HG03159 (cell line): ENCODE measurements at regions not wholly inside any gene's neighbourhood (a gene's known extent, or its start where the extent isn't known, plus 50 kb on each side); places are given as distances from the start of the nearest gene placed in this dataset.

ENCODE experiments used
- ATAC-seq: cut with Tn5 transposase; IDR thresholded peaks from one replicate; pipeline ENCODE4 v1.9.1; 2021; ENCODE audit warnings: mild to moderate bottlenecking, moderate library complexity; ENCODE audit not compliant: unreplicated experiment

- ATAC-seq = no peak
These were observed 441.0 kb downstream of the CDK5RAP2 start for GRCh38 chr9:120138955-120139354.

GRCh38 chr9:120137186-120137840, 442.7 kb downstream of the CDK5RAP2 start:
- ATAC-seq = no peak

DNA sequence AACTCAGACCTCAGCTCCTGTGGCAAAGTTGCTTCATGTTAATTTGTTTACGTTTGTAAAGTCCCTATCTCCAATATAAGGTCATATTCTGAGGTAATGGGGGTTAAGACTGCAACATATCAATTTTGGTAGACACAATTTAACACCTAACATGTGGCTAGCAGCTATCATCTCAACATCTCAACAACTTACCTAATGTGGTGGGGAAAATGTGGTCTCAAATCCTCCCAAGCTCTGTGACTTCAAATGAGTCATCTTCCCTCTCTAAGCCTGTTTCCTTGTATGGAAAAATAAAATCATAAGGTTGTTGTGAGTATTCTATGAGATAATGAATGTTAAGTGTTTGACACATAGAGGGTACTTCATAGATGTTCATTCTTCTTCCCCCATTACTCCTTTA, 443.3 kb downstream of the CDK5RAP2 start:
- ATAC-seq = no peak

- no peak for ATAC-seq
These were observed 462.9 kb downstream of the CDK5RAP2 start for GRCh38 chr9:120117081-120117480.

DNA sequence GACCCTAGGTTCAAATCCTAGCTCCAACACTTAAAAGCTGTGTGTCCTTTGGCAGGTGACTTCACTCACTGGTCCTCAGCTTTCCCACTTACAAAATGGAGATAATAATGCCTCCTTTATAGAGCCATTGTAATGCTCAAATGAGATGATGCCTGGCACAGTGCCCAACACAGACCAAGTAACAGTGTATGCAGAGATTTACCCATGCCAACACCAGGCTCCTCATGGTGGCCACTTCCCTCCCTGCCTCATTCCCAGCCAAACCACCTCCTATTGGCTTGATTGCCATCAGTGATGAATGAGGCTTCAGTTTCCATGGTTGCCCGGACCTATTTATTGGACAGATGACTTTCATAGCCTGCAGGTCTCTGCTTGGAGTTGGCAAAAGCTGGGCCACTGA, 469.4 kb downstream of the CDK5RAP2 start:
- no peak for ATAC-seq

GRCh38 chr9:120109242-120109641, 470.7 kb downstream of the CDK5RAP2 start:
- no peak for ATAC-seq

DNA sequence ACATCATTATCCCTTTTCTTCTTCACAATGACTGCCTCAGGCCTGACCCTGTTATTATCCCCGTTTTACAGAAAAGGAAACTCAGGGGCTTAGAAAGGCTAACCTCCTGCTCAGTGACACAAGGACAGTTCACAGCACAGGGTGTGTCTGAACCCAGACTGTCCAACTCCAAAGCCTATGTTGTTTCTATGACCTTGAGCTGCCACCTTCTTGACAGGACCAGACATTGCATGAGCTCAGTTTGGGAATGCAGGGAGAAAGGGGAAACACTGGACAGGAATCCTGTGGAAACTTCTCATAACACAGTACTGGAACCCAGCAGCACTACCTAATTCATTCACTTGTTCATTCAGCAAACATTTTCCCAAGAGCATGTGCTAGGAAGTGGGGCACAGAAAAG, 472.8 kb downstream of the CDK5RAP2 start:
- ATAC-seq = no peak

- ATAC-seq = no peak
These were observed 475.2 kb downstream of the CDK5RAP2 start for GRCh38 chr9:120104771-120105170.

DNA sequence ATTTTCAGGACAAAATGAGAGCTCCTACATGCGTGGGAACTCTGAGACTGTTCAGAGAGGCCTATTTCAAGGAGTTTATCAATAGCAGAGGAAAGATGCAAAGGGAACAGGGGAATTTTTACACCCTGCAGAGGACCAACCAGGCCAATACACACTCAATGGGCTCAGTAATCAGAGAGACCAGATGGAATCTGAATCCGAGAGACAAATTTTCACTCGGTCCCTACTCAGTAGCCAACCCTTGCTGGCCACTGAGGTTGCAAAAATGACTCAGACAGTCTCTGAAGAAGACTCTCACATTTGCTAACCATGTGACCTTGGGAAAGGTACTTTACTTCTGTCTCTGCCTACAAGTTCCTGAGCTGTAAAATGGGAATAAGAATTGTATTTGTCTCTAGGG, 479.4 kb downstream of the CDK5RAP2 start:
- ATAC-seq = no peak

GRCh38 chr9:120099065-120099464, 480.9 kb downstream of the CDK5RAP2 start:
- no peak for ATAC-seq

DNA sequence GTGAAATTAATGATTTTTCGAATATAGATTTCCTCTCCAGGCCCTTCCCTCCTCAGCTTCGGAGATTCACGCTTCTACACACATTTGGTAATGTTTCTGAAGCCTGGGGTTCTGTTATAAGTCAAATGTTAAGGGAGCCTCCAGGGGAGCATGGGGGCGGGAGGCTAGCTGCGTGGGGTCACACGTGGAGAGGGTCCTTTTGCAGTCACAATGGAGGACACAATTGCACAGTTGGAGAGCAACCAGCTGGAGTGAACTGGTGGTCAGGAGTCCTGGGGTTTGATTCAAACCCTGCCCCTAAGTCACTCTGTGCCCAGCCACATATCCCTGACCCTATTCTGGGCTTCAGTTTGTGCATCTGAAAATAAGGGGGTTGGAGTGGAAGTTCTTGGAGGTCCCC, 481.4 kb downstream of the CDK5RAP2 start:
- no peak for ATAC-seq

- no peak for ATAC-seq
These were observed 488.8 kb downstream of the CDK5RAP2 start for GRCh38 chr9:120091206-120091605.

DNA sequence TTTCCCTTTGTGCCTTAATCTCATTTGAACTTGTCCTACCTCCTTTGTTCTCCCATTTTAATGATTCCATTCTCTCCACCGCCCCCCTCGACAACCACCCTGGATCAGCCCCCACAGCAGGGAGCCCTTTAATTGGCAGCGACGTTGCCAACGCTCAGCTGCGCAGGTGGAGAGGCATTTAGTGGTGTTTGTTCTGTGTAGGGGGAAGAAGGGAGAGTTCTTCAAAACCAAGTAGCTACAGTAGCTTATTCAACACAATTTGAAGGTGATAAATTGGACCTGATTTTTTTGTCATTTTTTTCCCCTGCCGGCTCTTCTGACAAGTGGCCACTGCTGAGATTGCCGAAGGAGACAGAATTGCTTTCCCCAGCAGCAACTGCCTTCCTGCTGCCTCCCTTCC, 499.1 kb downstream of the CDK5RAP2 start:
- no peak for ATAC-seq

DNA sequence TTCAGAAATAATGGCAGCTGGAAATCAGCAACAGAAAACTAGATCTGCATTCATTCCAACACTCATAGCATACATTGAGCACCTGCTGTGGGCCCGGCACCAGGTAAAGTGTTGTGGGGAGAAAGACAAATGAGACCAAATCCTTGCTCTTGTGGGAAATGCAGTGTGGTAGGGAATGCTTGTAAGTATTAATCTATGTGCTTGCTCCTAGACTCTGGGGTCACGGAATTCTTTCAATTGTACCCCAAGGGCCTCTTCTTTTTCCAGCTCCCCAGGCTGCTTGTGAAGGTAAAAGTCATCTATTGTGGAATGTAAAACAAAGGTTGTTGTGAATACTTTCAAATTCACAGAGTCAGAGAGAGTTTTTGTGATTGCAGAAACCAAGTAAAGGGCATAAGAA, 501.9 kb downstream of the CDK5RAP2 start:
- ATAC-seq = no peak

DNA sequence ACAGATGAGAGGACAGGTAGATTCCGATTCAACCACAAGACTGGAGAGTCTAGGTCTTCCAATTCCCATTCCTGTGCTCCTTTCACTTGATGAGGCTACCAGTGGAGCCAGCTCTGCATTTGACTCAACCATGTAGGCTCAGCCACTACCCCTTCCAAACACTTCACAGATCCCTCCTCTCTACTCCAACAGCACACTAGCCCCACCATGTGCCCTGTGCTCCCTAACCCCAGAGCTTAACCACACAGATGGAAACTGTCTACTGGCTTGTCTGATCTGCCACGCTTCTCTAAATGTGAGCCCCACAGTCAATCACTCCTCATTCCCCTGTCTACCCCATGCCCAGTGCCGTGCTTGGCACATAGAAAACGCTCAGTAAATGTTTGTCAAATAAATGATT, 508.2 kb downstream of the CDK5RAP2 start:
- no peak for ATAC-seq

DNA sequence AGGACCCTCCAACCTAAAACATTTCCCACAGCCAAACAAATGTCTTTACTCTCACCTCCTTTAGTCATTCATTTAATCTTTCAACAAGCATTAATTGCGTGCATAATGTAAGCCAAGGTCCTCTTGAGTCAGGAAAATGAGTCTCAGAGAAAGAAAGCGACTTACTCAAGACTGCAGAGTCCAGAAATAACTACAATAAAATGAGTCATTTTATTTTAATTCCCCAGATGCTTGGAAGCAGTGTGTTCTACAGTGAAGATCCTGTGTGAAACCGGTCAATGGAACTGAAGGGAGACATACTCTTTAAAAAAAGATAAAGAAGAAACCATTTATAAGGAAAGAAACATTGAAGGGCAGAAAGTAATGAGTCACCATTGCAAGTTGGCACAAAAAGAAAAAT, 513.7 kb downstream of the CDK5RAP2 start:
- no peak for ATAC-seq

DNA sequence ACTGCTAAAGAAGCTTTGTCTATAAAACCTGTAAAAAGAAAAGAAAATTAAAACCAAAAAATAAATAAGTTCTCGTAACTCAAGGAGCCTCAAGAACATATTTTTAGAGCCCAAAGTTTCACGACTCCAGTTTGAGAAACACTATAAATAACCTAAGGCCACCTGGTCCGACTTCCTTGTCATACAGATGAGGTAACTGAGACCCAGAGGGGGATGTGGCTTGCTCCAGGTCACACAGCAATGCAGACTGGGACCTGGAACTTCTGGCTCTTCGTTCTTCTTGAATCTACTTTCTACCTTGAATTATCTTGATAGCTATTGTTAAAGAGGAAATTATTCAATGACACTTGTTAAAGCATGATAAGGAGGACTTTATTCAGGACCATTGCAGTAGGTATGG, 514.8 kb downstream of the CDK5RAP2 start:
- no peak for ATAC-seq

GRCh38 chr9:120045011-120045410, 535.0 kb downstream of the CDK5RAP2 start:
- ATAC-seq = no peak

GRCh38 chr9:120043448-120043847, 536.5 kb downstream of the CDK5RAP2 start:
- no peak for ATAC-seq

DNA sequence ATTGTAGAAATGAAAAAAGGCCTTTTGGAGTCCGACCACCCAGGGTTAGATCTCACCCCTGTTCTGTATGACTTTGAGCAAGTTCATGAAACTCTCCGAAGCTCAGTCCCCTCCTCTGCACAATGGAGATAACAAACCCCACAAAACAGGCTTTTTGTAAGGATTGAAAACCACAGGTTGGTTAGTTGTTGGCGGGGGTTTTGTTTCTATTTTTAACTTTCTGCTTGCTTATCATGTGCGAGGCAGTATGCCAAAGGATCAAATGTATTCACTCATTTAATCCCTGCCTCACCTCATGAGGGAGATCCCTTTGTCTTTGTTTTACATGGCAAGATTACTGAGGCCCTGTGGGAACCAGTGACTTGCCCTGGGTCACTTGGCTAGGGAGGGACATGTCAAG, 539.1 kb downstream of the CDK5RAP2 start:
- ATAC-seq = no peak

DNA sequence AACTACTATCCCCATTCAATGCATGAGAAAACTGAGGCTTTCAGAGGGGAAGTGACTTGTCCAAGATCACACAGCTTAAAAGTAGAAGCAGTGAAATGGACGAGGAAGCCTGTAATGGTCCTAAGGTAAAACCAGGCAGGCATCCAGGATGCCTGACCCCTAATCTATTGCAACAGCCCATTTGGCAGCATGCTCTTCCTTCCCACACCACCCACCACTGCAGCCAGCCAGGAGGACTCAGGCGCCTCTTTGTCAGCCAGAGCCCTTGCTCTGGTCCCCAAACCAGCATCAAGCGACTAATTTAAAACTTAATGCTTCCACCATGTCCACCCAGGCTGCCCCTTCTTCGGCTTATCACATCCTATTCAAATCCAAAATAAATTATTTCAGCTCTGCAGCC, 541.6 kb downstream of the CDK5RAP2 start:
- no peak for ATAC-seq

DNA sequence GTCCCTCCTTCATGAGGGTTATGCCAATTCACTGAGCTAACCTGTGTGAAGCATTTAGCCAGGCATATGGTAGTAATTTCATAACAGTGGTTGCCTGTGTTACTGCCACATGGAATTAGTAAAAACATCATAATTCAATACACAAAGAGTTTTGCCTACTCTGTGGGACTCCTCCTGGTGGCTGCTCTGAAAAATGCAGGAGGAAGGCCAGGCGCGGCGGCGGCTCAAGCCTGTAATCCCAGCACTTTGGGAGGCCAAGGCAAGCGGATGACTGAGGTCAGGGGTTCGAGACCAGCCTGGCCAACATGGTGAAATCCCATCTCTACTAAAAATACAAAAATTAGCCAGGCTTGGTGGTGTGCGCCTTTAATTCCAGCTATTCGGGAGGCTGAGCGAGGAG, 547.3 kb downstream of the CDK5RAP2 start:
- no peak for ATAC-seq

- no peak for ATAC-seq
These were observed 549.1 kb downstream of the CDK5RAP2 start for GRCh38 chr9:120030847-120031246.
